ENCODE measurements at regions not wholly inside any gene's neighbourhood (a gene's known extent, or its start where the extent isn't known, plus 50 kb on each side); places are given as distances from the start of the nearest gene placed in this dataset.

GRCh38 chr4:13678186-13678924 lies 50.8 kb upstream of the BOD1L1 start:
- intact Hi-C loops (cut with DNase I) = no loop called here
- H3K36me3 ChIP-seq = no peaks in the 10 kb centered on the region
- H3K9me3 ChIP-seq = peaks cover 0 to 6% (median 3%) of the 10 kb centered on the region in 4 donors
- no peak for DNase-seq (ENCODE audit: extremely low spot score)
- H3K27ac ChIP-seq (replicated peaks in 1 of 4) = no peak overlapping the region
- no peaks in the 10 kb centered on the region for H3K4me1 ChIP-seq
- no peak overlapping the region for H3K4me3 ChIP-seq
- H3K27me3 ChIP-seq = no peaks in the 10 kb centered on the region
- TF ChIP-seq, protein P1, sequence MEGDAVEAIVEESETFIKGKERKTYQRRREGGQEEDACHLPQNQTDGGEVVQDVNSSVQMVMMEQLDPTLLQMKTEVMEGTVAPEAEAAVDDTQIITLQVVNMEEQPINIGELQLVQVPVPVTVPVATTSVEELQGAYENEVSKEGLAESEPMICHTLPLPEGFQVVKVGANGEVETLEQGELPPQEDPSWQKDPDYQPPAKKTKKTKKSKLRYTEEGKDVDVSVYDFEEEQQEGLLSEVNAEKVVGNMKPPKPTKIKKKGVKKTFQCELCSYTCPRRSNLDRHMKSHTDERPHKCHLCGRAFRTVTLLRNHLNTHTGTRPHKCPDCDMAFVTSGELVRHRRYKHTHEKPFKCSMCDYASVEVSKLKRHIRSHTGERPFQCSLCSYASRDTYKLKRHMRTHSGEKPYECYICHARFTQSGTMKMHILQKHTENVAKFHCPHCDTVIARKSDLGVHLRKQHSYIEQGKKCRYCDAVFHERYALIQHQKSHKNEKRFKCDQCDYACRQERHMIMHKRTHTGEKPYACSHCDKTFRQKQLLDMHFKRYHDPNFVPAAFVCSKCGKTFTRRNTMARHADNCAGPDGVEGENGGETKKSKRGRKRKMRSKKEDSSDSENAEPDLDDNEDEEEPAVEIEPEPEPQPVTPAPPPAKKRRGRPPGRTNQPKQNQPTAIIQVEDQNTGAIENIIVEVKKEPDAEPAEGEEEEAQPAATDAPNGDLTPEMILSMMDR (IDR thresholded peaks at IDR 0.05) = no peak
- TF ChIP-seq POLR2A (IDR thresholded peaks at IDR 0.05; ENCODE audit: low read depth) = no peak
- TF ChIP-seq POLR2AphosphoS5 (IDR thresholded peaks at IDR 0.05) = no peak
- no peak for TF ChIP-seq EP300 (IDR thresholded peaks at IDR 0.05)
- 84% methylated on average over 3 of the region's 3 CpGs for WGBS

DNA sequence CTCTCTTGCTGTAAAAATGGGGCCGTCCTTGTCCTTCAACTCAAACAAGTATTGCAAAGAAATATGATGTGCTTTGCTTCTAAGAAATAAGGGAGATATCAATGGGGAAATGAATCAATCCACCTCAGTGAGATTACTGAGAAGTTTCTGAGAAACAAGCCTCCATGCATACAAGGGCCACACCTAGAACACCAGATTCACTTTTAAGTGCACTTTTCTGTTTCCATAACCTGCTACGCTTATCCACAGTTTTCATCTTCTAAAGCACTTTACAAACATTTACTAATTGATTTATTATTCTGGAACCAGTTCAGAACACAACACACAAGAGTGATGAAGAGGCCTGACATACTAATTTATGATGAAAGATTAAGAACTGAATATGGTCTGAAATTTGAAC lies 54.0 kb upstream of the BOD1L1 start:
- Histone ChIP-seq H3K4me3 (no peak overlapping the region), H3K4me1 (no peaks in the 10 kb centered on the region), H3K27me3 (no peaks in the 10 kb centered on the region), H3K9me3 (peaks cover 0 to 13% (median 8%) of the 10 kb centered on the region in 4 donors), H3K27ac (replicated peaks in 1 of 4) (no peak overlapping the region), H3K36me3 (no peaks in the 10 kb centered on the region)
- intact Hi-C loops (cut with DNase I) = no loop called here
- DNase-seq (ENCODE audit: extremely low spot score) = no peak
- TF ChIP-seq POLR2AphosphoS5 (IDR thresholded peaks at IDR 0.05) (no peak), POLR2A (IDR thresholded peaks at IDR 0.05; ENCODE audit: low read depth) (no peak), EP300 (IDR thresholded peaks at IDR 0.05) (no peak)
- TF ChIP-seq, protein P1 (IDR thresholded peaks at IDR 0.05) = no peak
- 82% methylated on average over 2 of the region's 2 CpGs for WGBS

DNA sequence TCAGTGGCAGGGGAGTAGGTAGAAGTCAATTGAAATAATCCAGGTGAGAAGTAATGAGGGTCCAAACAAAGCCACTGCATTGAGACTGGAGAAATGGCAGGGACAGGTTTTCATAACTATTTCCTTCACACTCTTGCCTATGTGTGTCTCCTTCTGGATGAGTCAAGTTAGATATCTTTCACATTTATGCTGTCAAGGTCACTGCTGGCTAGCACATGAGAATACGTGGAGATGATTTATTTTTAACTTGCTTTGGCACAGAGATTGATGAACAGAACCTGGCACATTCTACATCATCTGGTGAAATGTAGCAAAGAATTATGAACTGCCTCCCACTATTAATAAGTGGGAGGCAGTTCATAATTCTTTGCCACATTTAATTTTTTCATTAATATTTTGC lies 66.7 kb upstream of the BOD1L1 start:
- Histone ChIP-seq H3K27me3 (no peaks in the 10 kb centered on the region), H3K9me3 (peaks cover 0 to 7% (median 7%) of the 10 kb centered on the region in 4 donors), H3K27ac (replicated peaks in 1 of 4) (no peak overlapping the region), H3K4me1 (no peaks in the 10 kb centered on the region), H3K36me3 (no peaks in the 10 kb centered on the region), H3K4me3 (no peak overlapping the region)
- intact Hi-C loops (cut with DNase I) = no loop called here
- DNase-seq (ENCODE audit: extremely low spot score) = no peak
- TF ChIP-seq, protein P1 (IDR thresholded peaks at IDR 0.05) = no peak
- TF ChIP-seq POLR2AphosphoS5 (IDR thresholded peaks at IDR 0.05) (no peak), EP300 (IDR thresholded peaks at IDR 0.05) (no peak), POLR2A (IDR thresholded peaks at IDR 0.05; ENCODE audit: low read depth) (no peak)
- WGBS = 48% methylated on average over 1 of the region's 1 CpG

GRCh38 chr4:13698296-13698695 lies 70.8 kb upstream of the BOD1L1 start:
- 92% methylated on average over 2 of the region's 2 CpGs for WGBS
- Histone ChIP-seq H3K36me3 (no peaks in the 10 kb centered on the region), H3K4me3 (no peak overlapping the region), H3K27ac (replicated peaks in 1 of 4) (no peak overlapping the region), H3K9me3 (no peaks in the 10 kb centered on the region), H3K27me3 (no peaks in the 10 kb centered on the region), H3K4me1 (no peaks in the 10 kb centered on the region)
- intact Hi-C loops (cut with DNase I) = no loop called here
- TF ChIP-seq POLR2A (IDR thresholded peaks at IDR 0.05; ENCODE audit: low read depth) (no peak), EP300 (IDR thresholded peaks at IDR 0.05) (no peak), POLR2AphosphoS5 (IDR thresholded peaks at IDR 0.05) (no peak)
- TF ChIP-seq, protein P1 (IDR thresholded peaks at IDR 0.05) = no peak
- DNase-seq (ENCODE audit: extremely low spot score) = no peak

Measured in esophagus muscularis mucosa (tissue), 4 donors.